Activated T-helper 9 cell treated with anti-CD3 and anti-CD28 coated beads, Interleukin-2, amount 50 U/mL, for 16 hours (primary cell): ENCODE measurements at regions not wholly inside any gene's neighbourhood (a gene's known extent, or its start where the extent isn't known, plus 50 kb on each side); places are given as distances from the start of the nearest gene placed in this dataset.
"Not testable (repeated sequence)": the region's sequence is repeated elsewhere in the genome, so short reads cannot be mapped to it uniquely, and the experiment has no call there.

ENCODE experiments used
- DNase-seq: peaks from one replicate; pipeline ENCODE4 v3.0.0-alpha.2; 2020; ENCODE audit warnings: low read depth

DNA sequence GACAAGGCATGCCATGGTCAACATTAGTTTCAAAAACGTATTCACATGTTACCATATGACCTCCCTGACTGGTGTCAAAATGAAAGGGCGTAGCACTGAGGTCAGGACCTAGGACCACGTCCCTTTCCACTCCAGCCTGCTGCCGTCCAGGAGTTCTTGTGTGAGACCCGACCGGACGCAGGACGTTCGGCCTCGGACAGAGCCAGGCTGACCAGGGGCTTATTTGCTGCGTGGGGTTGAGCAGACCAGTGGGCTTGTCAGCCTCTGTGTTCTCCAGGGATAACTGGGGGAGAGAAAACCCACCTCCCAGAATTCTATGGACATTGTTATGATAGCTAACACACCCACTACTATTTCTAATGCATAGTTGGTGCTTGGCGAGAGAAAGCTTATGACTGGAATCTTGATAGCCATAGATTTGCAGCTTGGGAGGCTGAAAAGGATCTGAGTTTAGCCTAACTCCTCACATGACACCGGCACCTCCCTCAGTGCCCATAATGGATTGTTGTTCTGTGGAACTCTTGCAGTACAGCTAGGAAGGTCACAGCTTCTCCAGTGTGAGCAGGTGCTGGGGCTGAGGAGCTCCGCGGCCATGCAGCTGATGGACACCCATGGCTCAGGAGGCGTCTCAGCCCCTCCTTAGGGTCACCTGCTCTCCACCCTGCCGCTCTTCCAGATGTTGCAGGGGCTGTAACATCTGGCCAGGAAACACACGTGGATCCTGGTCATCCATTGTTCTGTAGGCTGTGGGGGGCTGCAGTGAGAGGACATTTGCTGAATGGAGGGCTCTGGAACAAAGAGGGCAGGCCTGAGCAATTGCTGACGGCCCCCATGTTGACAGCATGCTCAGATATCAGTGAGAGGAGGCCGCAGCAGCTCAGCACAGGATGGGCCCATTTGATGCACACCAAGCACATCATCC is 368.4 kb downstream of the IRX2 start:
- no peak for DNase-seq

DNA sequence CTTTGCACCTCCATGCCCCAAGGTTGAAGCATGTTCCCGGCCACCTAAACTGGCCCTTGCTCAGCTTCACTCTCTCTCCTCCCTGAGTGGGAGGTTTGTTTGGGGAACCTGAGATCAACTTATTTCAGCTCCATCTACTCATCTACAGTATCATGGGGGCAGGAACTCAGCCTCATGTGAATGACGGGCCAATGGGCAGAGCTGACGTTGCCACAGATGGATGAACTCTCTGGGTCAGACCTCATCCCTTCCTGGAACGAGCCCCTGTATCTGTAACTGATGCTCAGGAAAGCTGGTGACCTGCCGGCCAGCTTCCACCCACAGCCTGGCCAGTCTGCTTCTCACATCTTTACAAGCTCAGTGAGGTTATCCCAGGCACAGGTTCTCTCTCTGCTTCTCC is 369.6 kb downstream of the IRX2 start:
- no peak for DNase-seq

DNA sequence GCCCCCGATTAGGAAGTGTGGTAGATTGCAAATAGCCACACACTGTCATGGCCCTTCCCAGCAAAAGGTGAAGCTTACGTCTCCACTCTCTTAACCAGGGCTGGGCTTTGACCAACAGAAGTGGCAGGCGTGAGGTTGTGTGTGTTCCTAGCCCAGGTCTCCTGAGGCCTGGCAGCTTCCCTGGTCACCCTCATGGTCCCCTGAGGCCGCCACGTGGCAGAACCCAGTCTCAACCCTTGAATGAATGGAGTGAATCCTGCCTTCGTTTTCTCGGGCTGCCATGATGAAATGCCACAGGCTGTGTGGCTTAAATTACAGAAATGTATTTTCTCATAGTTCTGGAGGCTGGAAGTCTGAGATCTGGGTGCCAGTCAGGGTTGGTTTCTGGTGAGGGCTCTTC is 370.4 kb downstream of the IRX2 start:
- no peak for DNase-seq

DNA sequence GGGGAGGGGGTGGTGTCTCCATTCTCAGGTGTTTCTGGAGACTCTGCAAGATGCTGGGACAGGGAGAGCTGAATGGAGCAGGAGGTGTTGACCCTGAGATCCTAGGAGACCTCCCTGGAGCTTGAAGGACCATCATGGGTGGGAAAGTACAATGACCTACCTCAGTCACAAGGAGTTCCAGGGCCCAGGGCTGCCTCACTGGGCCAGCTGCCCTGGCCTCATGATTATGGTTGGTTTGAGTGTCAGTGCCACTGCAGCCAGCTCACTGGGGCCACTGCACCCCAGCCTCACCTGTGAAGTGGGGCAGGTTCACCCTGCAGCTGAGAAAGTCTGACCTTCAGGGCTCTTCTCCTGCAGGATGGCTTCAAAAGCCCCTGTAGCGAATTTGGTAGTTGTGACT is 372.5 kb downstream of the IRX2 start:
- DNase-seq: no peak

DNA sequence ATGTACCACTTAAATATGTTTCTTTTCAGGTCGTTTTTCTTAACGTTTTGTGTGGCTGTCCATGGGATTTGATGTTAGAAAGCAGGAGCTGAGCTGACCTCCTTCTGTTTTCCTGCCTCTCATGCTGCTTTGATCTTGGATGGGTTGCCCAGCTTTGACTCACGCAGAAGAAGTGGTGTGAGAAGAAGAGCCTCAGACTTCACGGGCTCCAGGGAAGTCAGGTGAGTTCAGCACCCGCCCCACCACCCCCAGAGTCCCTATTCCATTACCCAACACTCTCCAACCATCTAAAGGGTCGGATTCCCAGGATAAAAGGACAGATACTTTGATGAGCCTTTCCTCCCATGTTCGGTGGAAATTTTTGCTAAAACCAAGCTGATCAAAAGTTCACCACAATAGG is 373.4 kb downstream of the IRX2 start:
- DNase-seq: no peak

DNA sequence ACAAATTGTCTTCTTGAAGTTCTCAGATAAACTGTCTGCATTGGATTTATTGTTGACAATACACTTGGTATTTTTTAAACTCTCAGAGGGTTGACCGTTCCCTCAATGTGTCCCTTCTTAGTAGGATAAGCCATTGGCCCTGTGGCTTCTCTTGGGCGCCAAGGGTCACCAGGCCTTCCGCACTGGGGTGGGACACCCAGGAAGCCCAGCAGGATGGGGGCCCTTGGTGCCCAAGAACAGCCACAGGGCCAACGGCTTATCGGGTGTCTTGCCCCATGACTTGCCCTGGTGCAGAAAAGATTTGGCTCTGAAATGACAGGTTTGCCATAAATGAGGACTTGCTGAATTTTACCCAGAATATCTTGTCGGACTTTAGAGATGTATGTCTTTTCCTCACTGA is 375.0 kb downstream of the IRX2 start:
- no peak for DNase-seq

DNA sequence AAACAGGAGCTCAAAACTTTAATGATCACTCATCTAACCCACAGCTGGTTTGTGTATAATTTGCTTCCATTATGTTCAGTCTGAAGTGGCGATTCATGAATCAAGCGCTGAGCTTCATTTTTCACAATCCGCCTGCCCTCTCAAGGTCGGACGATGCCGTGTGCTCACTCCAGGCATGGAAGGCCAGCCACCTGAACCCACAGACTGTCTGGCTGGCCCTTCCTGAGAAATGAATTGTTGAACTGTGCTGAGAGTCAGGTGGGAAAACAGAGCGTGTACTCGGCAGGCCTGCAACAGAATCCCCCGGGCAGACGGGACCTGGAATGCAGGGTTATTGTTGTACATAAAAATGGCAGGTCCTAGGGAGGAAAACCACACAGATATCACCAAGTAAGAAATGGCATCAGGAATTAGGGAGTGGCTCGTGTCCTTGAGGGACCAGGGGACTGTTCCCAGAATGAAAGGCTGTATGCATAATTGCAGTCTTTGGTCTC is 375.7 kb downstream of the IRX2 start:
- no peak for DNase-seq

DNA sequence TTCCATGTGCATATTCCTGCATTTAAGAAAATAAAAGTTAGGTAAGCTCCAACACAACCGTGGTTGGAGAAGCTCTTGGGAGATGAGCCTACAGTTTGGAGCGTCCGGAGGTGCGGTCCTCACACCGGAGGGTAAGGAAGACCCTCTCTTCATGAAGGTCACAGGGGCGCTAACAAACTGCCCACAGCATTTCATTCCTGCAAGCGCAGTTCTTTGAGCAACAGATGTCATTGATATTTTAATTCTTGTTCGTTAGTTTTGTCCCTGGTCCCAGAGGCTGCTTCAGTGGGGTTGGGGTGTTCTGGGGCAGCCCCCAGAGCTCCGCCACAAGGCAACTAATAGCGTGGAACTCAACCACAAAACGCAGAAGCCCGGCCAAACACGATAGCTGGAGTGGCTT is 376.2 kb downstream of the IRX2 start:
- no peak for DNase-seq

DNA sequence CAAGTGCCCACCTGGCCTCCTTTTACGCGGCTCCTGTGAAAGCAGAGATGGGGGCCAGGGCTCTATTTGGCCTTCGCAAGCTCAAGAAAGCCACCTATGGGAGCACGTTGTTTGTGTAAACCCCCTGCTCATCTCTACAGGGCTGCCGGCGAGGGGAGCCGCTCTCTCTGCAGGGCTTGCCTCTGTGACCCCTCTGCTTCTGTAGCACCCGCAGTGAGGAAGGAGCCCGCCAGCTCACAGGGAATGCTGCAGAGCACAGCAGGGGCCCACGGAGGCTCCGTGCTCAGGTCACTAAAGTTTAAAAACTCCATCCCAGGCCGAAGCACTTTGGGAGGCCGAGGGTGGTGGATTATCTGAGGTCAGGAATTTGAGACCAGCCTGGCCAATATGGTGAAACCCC is 376.8 kb downstream of the IRX2 start:
- DNase-seq: no peak

DNA sequence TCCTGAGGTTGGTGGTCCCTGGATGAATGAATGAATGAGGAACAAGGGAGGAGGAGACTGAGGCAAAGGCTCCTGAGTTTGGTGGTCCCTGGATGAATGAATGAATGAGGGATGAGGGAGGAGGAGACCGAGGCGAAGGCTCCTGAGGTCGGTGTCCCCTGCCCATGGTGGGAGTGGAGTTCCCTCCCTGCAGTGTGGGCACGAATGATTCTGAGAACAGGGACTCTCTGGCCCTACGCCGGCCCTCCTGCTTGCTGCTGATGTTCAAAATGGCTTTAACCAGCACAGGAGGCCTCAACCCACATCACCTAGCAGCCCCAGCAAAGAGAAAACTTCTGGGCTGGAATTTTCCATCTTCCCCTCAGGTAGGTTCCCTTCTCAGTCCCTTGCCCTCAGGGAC is 377.8 kb downstream of the IRX2 start:
- no peak for DNase-seq

DNA sequence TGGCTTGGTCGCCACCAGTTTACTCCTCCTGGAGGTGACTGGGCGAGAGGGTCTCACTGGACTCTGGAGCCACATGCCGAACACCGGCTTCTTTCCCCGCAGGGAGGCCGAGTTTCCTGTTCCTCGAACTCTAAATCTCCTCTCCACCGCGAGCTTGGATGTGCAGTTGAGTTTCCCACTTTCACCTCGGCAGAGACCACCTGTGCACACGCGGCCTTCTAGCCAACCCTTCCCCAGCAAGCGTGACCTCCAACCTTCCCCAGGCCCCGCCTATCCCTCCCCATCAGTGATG is 380.1 kb downstream of the IRX2 start:
- no peak for DNase-seq

DNA sequence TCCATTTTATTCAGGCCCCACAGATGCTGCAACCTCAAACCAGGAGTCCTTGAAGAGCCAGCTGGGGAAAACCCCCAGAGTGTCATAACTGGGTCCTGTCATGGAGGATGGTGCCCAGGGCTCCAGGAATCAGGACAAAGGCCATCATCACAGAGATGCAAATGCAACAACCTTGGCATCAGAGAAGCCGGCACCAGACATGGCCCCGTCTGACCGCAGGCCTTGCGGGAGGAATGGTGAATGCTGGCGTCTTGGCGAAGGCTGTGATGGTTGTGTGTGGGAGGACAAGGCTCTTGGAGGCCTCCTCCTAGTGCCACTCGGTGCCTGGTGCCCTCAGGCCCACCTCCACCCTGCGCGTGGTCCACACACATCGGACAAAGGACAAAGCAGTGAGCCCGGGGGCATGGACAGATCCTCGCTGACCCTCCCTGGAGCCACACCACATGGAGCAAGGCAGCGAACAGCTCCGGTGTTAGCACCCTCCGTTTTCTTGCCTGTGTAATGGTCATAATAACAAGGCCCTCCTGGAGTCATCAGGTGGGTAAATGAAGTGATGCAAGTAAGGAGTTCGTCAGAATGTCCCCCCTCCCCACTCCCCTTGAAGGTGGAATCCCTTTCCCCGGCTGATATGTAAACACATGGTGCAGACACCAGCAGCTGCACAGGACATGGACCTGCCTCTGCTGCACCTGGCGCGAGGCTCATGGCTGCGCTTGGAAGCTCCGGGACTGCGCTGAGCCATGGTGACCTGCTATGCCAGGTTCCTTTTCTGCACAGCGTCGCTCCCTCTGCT is 380.7 kb downstream of the IRX2 start:
- no peak for DNase-seq

DNA sequence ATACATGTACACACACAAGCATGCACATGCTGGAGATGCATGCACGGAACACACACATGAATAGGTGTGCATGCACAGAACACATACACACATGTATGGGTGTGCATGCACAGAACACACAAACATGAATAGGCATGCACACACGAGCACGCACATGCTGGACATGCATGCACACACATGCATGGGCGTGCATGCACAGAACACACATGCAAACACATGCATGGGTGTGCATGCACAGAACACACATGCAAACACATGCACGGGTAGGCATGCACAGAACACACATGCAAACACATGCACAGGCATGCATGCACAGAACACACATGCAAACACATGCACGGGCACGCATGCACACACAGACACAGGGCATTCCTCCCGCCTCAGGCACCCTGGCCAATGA is 382.3 kb downstream of the IRX2 start:
- no peak for DNase-seq

DNA sequence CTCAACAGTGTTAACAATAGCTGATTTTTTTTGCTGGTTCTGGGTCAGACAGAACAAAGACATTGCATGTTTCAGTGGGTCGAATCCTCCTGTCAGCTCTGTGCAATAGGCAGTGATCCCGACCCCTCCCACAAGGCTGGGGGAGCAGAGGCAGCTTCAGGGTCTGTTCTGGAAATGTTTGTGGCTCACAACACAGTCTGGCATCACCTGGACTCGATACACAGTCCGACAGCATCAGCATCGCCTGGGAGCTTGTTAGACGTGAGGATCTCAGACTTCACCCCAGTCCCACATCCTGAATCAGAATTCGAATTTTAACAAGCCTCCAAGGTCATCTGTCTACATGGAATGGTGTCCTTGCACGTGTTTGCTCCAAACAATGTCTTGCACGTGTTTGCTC is 384.7 kb downstream of the IRX2 start:
- DNase-seq: no peak

DNA sequence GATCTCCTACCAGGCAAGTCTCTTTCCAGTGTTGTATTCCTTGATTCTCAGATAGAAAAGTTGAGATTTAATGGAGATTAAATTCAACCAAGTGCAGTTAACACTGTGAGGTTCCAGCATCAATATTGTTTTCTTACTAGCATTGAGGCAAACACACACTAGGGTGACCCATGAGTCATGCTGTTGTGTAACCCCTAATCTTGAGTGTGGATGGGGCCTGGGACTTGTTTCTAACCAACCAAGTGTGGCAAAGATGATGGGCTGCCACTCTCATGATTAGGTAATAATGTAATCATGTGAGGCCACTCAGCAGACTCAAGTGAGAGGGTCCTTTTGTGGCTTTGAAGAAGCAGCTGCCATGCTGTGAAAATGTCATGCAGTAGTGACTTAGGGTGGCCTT is 394.2 kb downstream of the IRX2 start:
- no peak for DNase-seq

DNA sequence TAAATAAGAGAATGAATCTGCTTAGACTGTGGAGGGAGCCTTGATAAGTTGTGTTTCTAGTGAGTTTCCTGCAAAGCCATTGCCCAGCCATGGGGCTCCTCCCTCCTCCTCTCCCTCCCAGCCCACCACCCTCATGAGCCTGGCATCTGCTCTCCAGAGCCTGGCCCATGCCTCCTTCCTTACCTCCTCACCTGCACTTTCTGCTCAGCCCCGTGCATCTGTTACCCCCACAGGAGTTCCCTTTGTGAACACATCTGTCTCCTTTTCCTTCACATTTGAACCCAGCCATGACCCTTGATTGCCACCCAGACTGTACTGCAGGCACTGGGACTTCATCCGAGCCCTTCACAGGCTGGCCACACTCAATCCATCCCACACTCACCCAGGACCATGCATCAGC is 395.6 kb downstream of the IRX2 start:
- no peak for DNase-seq

DNA sequence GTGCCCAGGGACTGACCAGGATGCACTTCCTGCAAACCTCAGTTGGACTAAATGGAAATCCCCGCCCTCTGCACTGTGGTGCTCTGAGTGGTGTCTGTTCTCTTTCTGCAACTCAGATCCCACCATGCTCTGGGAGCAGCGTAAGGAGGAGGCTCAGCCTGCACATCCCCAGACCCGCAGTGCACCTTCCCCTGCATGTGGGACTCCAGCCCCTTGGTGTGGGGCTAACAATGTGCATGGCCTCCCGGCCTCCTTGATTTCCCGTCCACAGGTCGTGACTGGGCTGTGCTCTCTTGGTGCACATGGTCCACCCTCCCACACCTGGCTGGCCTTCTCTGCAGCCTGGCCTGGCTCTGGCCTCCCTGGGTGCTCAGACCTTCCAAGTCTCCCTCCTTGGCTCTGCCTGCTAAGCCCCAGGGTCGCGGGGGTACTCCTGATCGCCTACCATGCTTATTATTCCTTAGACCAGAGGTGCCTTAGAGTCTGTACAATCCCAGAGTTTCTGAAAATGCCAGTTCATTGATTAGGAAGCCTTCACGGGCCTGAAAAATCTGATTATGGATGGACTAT is 397.5 kb downstream of the IRX2 start:
- no peak for DNase-seq

DNA sequence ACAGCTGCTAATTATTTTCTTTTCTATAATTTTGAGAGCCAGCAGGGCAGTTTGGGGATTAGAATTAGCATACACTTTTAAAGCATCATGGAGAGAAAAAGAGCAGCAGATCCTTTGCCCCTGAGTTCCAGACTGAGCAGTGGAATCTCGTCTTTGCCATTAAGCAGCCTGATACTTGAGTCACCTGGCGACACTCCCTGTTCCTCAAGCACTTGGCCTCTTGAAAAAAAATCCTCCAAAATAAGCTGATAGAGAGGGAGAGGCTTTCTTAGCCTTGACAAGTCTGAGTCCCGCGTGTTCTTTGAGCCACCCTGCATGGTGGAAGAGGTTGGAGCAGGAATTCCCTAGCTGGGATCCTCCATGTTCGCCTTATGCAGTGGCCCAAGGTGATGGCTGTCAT is 398.3 kb downstream of the IRX2 start:
- no peak for DNase-seq

DNA sequence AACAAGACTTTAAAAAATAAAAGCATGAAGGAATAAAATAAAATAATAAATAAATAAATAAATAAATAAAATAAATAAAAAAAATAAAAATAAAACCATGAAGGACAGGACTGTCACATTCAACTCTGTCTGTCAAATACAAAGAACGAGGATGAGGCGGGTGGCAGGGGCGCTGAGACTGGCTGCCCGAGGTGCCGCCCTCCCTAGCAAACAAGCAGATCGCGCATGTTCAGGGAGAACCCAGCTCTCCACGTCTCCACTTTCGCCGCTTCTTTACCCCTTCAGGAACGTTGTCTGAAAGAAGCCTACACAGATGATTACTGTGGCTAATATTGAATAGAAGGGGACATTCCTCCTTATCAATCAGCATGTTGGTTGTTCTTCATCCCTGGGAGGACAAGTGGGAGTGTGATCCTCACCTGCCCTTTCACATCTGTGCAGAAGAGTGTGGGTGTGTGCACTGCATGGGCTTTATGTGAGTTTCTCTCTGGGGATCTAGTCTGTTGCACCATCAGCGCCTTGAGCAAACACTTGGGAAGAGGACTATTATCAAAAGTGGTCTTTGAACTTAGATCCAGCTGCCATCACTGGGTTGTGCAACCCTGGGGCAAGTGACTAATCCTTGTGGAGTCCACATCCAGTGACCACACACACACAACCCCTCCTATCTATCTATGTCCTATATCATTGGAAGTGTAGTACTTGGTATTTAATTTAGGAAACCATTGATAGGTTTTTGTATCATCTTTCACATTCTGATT is 399.2 kb downstream of the IRX2 start:
- DNase-seq: no peak

DNA sequence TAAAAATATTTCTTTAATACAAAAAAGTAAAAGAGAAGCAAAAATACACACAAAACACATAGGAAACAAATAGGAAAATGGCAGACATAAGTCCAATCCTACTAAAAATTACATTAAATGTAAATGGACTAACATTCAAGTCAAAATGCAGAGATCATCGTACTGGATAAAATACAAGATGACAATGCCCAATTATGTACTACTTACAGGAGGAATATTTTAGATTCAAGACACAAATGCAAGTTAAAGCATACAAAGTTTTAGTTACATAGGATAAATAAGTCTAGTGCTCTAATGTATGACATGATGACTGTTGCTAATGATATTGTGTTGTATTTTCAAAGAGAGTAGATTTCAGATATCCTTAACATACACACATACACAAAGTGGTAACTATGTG is 401.7 kb downstream of the IRX2 start:
- DNase-seq: not testable (repeated sequence)

DNA sequence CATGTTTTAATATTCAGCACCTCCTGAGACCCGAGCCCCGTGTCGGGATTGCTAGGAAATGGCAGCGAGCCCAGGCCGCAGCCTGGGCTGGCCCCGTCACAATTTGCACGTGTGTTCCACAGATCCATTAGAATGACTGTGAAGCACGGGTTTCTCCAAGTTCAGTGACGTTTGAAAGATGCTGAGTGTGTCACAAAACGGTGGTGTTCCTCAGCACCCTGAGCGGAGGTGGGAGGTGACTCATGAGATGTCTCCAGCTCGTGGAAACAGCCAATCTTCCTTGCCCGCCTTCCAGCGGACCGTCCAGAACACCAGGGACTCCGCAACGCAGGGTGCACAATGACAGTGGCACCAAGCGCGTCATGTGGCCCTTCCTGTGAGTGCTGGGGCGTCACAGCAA is 412.8 kb downstream of the IRX2 start:
- no peak for DNase-seq

DNA sequence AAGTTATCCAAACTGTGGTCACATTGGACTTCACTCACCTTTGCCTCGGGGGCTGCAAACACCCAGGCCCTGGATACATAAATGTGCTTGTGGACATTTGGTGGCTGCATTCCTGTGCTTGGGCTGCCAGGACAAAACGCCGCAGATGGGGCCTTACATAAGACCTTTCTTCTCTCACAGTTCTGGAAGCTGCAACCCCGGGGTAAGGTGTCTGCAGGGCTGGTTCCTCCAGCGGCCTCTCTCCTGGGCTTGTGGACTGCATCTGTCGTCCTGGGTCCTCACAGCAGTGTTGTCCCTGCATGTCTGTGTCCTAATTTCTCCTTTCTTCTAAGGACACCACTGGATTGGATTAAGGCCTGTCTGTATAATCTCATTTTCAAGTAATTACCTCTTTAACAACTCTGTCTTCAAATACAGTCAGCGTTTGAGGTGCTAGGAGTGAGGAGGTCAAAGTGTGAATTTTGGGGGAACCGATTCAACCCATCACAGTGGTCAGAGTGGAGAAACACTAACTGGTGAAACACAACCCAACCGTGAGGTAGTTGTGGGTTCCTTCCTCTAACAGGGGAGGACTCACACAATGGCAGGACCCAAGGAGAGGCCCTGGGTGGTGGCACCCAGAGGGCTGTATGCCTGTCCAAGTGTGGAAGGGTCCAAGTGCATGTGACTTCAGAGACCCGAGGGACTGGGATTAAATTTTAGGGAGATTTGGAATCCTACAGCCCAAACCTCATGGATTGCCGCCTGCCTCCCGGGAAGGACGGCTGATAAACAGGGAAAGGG is 415.6 kb downstream of the IRX2 start:
- no peak for DNase-seq
